ENCODE measurements at regions not wholly inside any gene's neighbourhood (a gene's known extent, or its start where the extent isn't known, plus 50 kb on each side); places are given as distances from the start of the nearest gene placed in this dataset.

DNA sequence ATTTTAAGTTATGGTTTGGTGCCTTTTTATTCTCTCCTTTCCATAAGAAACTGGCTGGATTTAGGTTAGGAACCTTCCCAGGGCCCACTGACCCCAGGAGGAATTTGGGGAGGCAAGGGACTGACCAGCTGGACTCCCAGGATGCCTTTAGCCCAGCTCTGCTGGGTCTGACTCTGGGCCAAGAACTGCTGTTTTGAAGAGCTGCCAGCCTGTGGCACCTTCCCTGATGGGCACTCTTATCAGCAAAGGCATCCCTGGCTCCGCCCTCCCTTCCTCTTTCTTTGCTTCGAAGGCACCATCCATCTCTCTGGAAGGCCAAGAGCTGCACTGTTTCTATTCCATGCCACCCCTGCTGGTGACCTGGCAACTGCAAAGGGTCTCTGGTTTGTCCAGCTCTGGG, 174.7 kb downstream of the POU4F1 start:
- no peak for DNase-seq (ENCODE audit: low read depth in 3 of 3, low spot score in 2 of 3)

DNA sequence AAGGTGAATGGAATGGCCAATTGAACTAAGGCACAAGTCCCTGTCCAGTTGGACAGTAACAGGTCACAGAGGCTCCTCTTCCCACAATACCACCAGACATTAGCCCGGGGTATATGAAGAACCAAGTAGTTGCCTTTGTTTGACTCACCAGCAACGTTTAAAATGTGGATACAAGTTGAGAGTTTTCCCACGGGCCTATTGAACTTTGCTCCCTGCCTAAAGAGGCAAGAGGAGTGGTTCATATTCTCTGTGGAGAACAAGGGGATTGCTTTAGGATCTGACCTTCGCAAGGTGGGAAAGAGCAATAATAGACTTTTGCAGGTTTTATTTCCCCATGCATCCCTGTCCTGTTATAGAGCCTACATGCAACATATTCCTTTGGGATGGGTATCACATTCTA, 177.2 kb downstream of the POU4F1 start:
- DNase-seq (ENCODE audit: low read depth in 3 of 3, low spot score in 2 of 3), result no peak

DNA sequence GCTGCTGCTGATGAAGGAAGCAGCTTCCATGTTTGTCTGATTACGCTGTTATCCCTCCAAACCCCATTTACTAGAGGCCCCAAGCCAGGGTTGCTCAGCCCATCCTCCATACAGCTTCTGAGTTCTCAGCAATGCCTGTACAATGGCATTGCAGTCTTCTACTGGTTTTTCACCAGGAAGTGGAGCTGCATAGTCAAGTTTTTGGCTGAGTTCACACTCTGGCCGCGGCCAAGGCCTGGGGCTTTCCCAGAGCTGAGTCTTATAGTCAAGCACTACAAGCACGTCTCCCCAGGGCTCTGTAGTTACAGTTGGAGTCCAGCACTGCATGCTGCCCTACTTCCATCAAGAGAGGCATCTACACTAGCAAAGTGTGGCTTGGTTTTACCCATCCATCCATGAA, 182.5 kb downstream of the POU4F1 start:
- DNase-seq (ENCODE audit: low read depth in 3 of 3, low spot score in 2 of 3), result no peak

DNA sequence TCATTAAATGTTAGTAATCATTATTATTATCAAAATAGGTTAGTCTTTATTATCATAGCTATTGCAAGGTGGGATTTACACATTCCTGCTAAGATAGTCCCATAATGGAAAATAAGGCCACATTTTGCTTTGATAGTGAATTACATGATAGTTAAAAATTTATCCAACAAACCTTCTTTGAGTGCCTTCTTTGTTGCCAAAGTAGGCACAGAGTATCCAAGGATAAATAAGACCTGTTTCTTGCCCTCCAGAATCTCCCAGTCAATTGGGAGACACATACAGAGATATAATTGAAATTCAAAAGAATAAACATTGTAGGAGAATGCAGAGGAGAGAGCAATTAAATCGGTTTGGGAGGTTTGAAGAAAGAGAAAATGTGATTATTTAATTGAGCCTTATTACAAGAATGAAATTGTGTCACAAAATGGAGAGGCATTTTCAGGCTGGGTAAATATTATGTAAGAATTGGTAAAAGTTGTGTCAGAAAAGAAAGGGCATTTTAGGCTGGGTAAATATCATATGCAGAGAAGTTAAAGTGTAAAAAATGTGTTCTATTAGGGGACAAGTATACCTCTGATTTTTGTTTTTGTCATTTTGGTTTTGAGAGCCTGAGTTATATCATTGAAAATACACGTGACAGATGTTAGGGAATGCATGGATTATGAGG, 189.3 kb downstream of the POU4F1 start:
- no peak for DNase-seq (ENCODE audit: low read depth in 3 of 3, low spot score in 2 of 3)

DNA sequence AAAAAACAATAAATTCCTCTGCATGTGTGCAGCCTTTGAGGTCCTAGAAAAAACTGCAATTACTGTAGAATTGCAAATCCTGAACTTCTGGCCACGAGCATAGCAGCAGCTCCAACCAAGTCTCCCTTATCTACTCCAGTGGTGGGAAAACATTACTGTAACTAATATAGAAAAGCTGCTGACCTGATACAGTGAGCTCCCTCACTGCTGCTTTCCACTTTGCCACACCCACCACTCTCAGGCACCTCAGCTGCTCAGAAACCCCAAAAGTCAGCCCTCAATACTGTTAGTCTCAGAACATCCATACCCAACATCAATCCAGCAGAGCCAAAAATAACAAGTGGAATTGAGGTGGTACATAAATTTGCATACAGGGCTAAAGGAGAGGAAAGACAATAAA, 192.5 kb downstream of the POU4F1 start:
- no peak for DNase-seq (ENCODE audit: low read depth in 3 of 3, low spot score in 2 of 3)

DNA sequence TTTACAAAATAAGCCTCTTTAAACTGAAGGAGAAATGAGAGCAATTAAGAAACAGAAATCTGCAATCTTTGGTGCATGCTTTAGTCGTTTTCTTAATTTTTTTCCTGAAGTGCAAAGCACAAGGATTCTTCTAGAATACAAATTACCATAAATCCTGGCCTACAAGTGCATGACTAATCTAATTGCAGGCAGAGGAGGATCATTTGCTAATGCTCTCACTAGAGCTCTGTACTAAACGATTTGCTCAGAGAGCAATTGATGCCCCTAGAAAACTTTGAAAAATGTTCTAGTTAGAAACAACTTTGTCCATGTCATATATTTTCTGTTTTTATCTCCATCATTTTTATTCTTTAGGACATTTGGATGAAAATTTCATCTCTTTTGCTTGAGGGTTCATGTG, 193.2 kb downstream of the POU4F1 start:
- DNase-seq (ENCODE audit: low read depth in 3 of 3, low spot score in 2 of 3), result no peak

DNA sequence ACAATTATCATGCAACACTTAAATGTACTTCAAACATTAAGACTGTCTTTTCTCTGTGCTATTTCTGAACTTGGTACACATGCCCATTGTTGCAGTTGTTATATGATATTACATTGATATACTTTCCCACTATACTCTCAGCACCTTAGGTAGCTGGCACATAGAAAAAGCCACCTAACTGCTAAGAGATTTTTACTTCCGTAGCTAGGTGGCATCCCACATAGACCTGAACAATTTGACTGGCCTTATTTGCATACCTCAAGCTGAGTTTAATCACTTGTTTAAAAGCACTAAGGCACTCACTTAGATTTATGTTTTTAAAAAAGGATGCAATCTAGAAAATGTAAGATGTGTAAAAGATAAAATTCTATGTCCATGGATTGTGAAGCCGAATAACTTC, 194.2 kb downstream of the POU4F1 start:
- DNase-seq (ENCODE audit: low read depth in 3 of 3, low spot score in 2 of 3), result no peak

DNA sequence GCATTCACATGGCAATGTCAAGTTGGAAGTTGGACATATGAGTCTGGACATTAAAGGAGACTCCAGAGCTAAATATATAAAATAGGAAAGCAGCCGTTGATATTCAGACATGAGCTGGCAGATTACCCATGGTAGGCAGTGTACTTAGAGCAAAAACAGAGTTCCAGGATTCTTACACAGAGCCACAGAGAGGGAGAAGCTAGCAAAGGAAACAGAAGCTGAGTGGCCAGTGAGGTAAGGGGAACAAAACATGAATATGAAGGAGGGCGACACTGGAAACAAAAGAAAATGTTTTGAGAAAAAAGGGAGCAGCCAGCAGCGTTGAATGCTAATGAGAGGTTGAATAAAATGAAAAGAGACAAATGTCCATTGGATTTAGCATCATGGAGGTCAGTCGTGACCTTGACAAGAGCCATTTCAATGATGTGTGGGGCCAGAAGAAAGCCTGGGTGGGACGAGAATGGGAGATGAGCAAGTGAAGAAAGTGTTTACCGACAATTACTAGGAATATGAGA, 198.4 kb downstream of the POU4F1 start:
- no peak for DNase-seq (ENCODE audit: low read depth in 3 of 3, low spot score in 2 of 3)

DNA sequence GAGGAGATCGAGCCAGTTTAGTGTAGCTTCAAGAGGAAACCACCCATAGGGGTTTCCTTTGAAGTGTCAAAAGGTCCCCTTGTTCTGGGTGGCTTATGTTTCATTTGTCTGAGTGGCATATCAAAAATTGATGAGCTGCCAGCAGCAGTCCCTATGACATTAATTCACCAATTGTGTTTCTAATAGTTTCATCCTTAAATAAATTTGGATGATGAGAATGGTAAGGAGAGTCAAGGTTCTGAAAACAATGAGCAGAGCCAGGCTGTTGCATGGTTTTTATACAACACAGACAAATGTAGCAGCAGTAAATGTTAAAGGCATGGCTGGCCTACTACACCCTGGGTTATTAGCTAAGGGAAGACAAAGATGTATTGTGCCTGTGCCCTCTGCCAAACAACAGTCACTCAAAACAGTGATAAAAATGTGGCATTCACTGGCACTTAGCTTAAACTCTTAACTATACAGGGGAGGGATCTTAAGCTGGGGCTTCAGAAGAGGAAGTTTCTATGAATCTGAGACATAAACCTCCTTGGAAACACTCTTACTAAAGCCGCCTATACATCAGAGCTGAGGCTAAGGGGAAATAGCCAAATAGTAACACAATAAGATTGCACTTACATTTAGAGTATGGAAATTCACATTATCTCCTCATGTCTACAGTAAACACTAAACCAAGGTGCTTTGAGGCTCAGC, 200.5 kb downstream of the POU4F1 start:
- no peak for DNase-seq (ENCODE audit: low read depth in 3 of 3, low spot score in 2 of 3)

DNA sequence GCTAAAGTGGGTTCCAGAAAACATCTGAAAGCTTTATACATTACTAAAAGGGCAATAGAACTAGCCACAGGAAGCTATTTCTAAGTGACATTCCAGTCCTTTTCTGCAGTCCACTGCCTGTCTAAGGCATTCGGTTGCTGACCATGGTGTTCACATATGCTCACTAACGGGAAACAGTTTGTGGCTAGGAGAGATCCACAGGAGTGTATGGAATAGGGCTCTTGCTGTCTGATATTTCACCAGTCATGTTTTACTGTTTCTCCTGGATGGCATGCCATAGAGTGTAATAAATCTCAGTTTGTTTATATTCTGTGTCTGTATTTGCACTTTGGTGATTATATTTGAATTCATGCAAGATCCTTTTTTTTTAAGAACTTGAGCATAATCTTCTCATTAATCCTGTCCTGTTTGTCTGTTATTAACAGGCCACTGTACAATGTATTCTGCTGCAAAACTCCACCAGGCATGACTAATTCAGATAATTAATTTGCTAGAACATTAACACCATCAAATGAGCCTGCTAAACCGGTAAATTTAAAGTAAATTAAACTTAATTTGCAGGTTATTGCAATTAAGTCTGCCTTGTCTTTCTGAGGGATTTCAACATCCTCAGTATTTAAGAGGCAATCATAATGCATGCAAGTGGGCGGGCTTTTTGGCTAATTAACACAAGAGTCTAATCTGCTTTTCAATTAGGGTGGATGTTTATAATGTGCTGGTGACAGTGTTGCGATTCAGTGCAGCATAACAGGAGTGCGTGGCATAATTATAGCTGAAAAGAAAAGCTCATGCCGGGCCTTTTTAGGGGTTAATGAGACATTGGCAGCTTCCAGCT, 201.3 kb downstream of the POU4F1 start:
- no peak for DNase-seq (ENCODE audit: low read depth in 3 of 3, low spot score in 2 of 3)

DNA sequence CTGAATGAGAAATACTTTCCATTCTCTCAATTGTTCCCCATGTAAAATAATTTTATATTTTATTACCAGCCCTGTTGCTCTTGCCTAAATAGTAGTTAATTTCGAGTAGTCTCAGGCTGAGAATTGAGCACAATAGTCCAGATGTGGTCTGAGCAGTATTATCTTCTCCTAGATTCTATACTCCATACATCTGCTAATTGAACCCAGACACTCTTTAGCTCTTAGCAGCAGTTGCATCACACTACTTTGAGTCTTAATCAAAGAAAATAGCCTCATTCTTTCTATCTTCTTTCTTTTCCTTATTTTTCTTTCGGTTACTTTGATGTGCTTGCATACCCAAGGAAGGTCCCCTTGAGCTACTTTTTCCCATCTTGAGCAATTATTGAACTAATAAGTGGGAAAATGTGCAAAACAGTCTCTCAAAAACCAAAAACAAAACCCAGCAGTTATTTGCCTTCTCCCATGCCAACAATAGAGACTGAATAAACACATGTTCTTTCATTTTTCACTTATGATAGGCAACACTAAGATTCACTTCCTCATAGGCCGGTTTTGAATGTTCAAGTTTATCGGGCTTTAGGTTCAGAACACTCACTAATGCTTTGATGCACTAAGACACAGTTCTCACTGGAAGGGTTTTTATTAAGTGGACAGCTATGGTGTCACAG, 204.5 kb downstream of the POU4F1 start:
- no peak for DNase-seq (ENCODE audit: low read depth in 3 of 3, low spot score in 2 of 3)

DNA sequence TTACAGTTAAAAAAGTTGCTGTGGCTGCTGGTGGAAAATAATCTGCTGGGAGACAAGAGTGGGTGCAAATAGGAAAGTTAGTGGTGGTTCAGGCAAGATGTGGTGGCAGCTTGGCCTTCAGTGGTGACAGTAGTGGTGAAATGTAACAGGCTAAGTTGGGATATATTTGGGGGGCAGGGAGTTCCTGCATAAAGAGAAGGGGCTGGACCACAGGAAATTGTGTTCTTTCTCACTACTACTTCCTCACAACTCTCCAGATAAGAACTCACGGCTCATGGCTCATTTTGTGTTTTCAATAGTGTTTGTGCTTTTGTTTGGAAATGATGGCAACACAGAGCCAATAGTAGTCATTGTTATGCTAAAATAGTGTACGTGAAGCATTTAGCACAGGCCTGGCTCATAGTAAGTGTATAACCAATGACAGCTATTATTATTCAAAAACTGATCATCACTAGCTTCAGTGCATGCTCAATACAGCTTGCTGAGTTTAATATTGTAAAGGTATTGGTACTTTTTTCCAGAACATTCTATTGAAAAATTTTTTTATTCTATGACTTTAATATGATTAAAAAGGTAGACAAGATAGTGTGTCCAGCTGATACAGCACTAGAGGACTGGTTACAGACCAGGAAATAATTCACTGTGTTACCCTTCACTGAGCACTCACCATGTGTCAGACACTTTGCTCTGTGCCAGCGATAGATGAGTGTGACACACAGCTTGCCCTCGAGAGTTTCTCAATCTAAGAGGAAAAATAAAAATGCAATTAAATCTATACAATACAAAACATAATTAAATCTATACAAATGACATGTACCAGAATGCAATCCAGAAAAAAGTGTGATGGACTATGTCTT, 209.8 kb downstream of the POU4F1 start:
- no peak for DNase-seq (ENCODE audit: low read depth in 3 of 3, low spot score in 2 of 3)

DNA sequence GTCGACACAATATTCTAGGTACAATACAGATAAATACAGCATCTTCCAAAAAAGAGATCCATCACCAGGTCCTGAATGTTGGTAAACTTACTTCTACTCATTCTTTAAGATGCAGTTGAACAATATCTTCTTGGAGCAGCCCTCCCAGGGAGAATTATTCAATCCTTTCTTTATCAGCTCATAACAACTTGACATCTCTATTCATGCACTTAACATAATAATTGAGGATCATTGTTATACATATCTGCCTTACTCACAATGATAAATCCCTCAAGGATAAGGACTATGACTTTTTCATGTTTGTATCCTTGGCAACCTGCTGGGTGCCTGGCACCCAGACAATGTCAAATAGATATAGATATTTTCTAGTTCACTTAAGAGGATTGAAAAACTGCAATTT, 219.5 kb downstream of the POU4F1 start:
- no peak for DNase-seq (ENCODE audit: low read depth in 3 of 3, low spot score in 2 of 3)

DNA sequence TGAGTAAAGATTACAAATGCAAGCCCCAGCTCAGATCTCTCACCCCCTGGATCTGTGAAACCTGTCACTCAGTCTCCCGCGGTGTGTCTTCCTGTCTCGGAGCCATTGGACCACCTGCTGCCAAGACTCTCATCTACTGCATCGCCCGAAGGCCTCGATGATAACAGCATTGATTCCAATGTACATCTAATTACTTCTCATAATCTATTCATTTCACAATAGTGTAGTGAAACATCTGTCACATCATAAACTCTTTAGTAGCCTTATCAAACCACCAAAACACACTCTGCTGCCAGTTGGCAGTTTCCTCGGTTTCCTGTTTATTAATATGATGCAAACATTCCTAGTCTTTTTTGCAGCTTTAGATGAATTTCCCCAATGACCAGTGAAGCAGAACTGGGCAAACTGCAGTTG, 220.3 kb downstream of the POU4F1 start:
- no peak for DNase-seq (ENCODE audit: low read depth in 3 of 3, low spot score in 2 of 3)

DNA sequence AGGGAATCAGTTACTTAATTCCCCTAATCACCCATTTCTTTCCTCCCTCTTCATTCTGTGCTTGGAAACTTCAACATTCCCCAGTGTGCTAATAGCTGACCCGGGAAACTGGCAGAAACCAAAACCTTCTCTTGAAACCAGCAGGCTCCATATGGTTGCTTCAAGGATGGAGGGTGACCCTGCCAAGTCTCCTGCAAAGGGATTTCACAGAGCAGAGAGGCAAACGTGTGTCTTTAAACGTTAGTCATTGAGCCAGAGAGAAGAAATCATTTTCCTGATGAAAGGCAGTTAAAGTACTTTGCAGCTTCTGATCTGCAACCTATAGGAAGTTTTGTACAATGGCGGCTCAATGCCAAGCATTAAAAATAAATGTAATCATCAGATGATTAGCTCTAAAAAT, 220.9 kb downstream of the POU4F1 start:
- no peak for DNase-seq (ENCODE audit: low read depth in 3 of 3, low spot score in 2 of 3)

DNA sequence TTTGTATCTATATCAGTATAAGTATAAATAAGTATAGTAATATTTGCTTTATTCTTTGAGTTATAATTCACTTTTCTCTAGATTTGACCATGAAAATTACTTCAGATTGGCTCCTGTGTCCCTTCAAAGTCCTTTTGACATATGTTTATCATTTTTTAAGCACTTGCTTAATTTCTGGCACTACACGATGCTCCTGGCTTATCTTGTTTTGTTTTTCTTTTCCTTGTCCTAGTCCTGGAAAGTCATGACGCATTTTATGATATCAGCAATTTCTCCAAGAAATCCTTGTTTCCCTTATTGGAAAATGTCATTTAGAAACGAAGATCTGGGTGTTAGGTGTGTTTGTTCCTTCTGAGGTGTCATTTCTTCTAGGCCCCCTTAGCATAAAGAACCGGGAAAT, 226.5 kb downstream of the POU4F1 start:
- no peak for DNase-seq (ENCODE audit: low read depth in 3 of 3, low spot score in 2 of 3)

DNA sequence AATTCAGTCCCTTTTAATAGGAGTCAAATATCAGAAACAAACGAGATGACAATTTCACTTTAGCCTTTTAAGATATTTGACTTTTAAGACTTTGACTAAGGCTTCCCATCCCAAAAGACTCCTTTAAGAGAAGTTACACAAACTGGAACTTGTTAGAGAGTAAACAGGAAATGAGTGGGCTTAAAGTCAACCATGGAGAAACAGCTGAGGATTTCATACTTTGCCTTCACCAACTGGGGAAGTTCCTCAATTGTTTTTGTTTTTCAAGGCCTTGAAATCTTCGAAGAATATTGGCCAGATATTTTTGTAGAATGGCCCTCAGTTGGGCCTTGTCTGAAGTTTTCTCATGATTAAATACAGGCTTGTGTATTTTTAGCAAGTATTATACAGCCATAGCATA, 227.3 kb downstream of the POU4F1 start:
- DNase-seq (ENCODE audit: low read depth in 3 of 3, low spot score in 2 of 3), result no peak

DNA sequence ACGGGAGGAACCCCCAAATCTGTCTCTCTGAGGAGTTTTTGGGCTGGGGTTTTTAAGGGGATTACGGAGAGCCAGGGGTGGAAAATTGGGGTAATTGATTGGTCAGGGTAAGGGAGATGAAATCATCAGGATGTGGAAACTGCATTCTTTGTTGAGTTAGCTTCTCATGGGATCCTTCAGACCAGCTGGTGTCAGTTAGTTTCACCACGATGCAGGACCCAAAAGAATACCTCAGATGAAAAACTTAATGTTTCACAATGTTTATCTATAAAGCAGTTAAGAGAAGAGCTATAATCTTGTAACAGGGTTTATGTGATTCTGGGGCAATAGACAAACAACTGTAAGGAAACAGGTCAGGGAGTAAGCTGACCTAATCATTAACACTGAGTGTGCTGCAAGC, 230.8 kb downstream of the POU4F1 start:
- DNase-seq (ENCODE audit: low read depth in 3 of 3, low spot score in 2 of 3), result no peak

DNA sequence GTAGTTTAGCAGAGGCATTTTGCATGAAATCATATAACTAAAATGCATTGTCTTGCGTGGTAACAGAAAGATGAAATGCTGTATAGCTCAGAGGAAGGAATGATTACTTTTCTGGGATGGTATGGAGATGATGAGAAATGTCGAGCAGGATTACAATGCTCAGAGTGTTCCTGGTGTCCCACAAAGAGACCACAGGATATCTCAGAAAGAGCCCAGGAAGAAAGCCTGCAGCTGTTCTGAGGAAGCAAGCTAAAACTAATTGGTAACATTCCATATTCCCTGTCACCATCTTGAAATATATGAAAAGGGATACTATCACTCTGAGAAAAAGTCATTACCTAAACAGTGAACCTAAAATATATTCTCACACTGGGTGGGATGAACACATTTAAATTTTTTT, 233.1 kb downstream of the POU4F1 start:
- no peak for DNase-seq (ENCODE audit: low read depth in 3 of 3, low spot score in 2 of 3)

DNA sequence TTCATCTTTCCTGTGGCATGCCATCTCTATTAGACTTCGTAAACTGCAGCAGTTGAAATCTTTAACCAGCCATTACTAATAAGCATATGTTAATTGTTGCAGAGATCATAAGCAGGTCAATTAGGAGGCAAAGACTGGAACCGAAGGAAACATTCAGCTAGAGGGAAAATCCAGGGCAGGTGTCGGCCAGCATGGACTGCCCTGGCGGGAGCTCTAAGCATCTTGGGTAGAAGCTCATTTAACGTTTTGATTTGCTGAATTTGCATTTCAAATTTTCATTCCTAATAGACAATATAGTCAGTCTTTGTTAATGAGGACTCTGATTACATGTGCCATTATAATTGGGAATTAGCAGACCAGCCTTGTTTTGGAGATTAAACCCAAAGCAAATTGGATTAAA, 238.6 kb downstream of the POU4F1 start:
- DNase-seq (ENCODE audit: low read depth in 3 of 3, low spot score in 2 of 3), result no peak

All from right renal cortex interstitium (tissue), 3 donors.